ENCODE measurements at regions not wholly inside any gene's neighbourhood (a gene's known extent, or its start where the extent isn't known, plus 50 kb on each side); places are given as distances from the start of the nearest gene placed in this dataset.

- TF ChIP-seq, protein P1, sequence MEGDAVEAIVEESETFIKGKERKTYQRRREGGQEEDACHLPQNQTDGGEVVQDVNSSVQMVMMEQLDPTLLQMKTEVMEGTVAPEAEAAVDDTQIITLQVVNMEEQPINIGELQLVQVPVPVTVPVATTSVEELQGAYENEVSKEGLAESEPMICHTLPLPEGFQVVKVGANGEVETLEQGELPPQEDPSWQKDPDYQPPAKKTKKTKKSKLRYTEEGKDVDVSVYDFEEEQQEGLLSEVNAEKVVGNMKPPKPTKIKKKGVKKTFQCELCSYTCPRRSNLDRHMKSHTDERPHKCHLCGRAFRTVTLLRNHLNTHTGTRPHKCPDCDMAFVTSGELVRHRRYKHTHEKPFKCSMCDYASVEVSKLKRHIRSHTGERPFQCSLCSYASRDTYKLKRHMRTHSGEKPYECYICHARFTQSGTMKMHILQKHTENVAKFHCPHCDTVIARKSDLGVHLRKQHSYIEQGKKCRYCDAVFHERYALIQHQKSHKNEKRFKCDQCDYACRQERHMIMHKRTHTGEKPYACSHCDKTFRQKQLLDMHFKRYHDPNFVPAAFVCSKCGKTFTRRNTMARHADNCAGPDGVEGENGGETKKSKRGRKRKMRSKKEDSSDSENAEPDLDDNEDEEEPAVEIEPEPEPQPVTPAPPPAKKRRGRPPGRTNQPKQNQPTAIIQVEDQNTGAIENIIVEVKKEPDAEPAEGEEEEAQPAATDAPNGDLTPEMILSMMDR (IDR thresholded peaks at IDR 0.05): no peak
- TF ChIP-seq POLR2AphosphoS5 (IDR thresholded peaks at IDR 0.05): no peak
- TF ChIP-seq EP300 (IDR thresholded peaks at IDR 0.05): no peak
- no peak for TF ChIP-seq POLR2A (IDR thresholded peaks at IDR 0.05)
These were observed 1150.2 kb upstream of the PCDH9 start for GRCh38 chr13:68380041-68380973.

Data from upper lobe of left lung (tissue), 4 donors.